Neural progenitor cell (in vitro differentiated cells): ENCODE measurements at regions not wholly inside any gene's neighbourhood (a gene's known extent, or its start where the extent isn't known, plus 50 kb on each side); places are given as distances from the start of the nearest gene placed in this dataset.

ENCODE experiments used
- DNase-seq: peaks from one replicate; pipeline ENCODE4 v3.0.0-alpha.2; 2016; ENCODE audit warnings: low spot score
- H2AFZ ChIP-seq: fragments of 200-600 bp; sonication (generic); replicated peaks from 2 replicates; pipeline ENCODE4 v1.6.1; 2016; ENCODE audit warnings: antibody characterized with exemption
- H3F3A ChIP-seq: fragments of 200-600 bp; sonication (generic); 2 replicates; pipeline ENCODE4 v1.6.1; 2016; ENCODE audit warnings: antibody characterized with exemption, low read depth
- H3K27ac ChIP-seq: fragments of 200-600 bp; sonication (generic); 2 replicates; pipeline ENCODE4 v1.5.1; 2016; ENCODE audit warnings: mild to moderate bottlenecking
- H3K27me3 ChIP-seq: fragments of 200-600 bp; sonication (generic); 2 replicates; pipeline ENCODE4 v1.6.1; 2016; ENCODE audit warnings: mild to moderate bottlenecking, moderate library complexity
- H3K36me3 ChIP-seq: fragments of 200-600 bp; sonication (generic); 2 replicates; pipeline ENCODE4 v1.5.1; 2016
- H3K4me1 ChIP-seq: fragments of 200-600 bp; sonication (generic); 2 replicates; pipeline ENCODE4 v1.6.1; 2016; ENCODE audit warnings: mixed run types
- H3K4me2 ChIP-seq: fragments of 200-600 bp; sonication (generic); 2 replicates; pipeline ENCODE4 v1.6.1; 2016
- H3K4me3 ChIP-seq: fragments of 200-600 bp; sonication (generic); 2 replicates; pipeline ENCODE4 v1.5.1; 2016
- H3K79me2 ChIP-seq: fragments of 200-600 bp; sonication (generic); 2 replicates; pipeline ENCODE4 v1.6.1; 2016; ENCODE audit warnings: low read depth
- H3K9ac ChIP-seq: fragments of 200-600 bp; sonication (generic); 2 replicates; pipeline ENCODE4 v1.6.1; 2016
- H3K9me3 ChIP-seq: fragments of 200-600 bp; sonication (generic); 2 replicates; pipeline ENCODE4 v1.5.1; 2016; ENCODE audit warnings: low read depth
- H4K20me1 ChIP-seq: fragments of 200-600 bp; sonication (generic); 2 replicates; pipeline ENCODE4 v1.6.1; 2016; ENCODE audit warnings: low read depth
- H3K27ac Mint-ChIP-seq: 3 replicates; pipeline ENCODE4 v1.8.0; 2021; ENCODE audit warnings: mixed read lengths
- H3K27me3 Mint-ChIP-seq: 2 replicates; pipeline ENCODE4 v1.8.0; 2022; ENCODE audit warnings: low read depth, mild to moderate bottlenecking, inconsistent platforms, moderate library complexity, mixed read lengths; ENCODE audit not compliant: insufficient read depth
- H3K36me3 Mint-ChIP-seq: 3 replicates; pipeline ENCODE4 v1.8.0; 2021; ENCODE audit warnings: mixed read lengths
- H3K4me1 Mint-ChIP-seq: 3 replicates; pipeline ENCODE4 v1.8.0; 2021; ENCODE audit warnings: mixed read lengths
- H3K4me3 Mint-ChIP-seq: 3 replicates; pipeline ENCODE4 v1.8.0; 2021; ENCODE audit warnings: mild to moderate bottlenecking, moderate library complexity, mixed read lengths
- H3K9me3 Mint-ChIP-seq: 3 replicates; pipeline ENCODE4 v1.8.0; 2020; ENCODE audit warnings: mixed read lengths
- EZH2 ChIP-seq: fragments of 200-600 bp; sonication (generic); IDR thresholded peaks from 2 replicates; pipeline ENCODE4 v1.6.1; 2017; ENCODE audit warnings: antibody characterized with exemption, mild to moderate bottlenecking, moderate library complexity
- EZH2phosphoT487 ChIP-seq: fragments of 200-600 bp; sonication (generic); IDR thresholded peaks from 2 replicates; pipeline ENCODE4 v1.6.1; 2017; ENCODE audit warnings: antibody characterized with exemption
- TF ChIP-seq, protein P1 (sequence below): fragments of 200-600 bp; sonication (generic); IDR thresholded peaks from 2 replicates; pipeline ENCODE4 v1.5.1; 2017; ENCODE audit warnings: antibody characterized with exemption, mild to moderate bottlenecking

DNA sequence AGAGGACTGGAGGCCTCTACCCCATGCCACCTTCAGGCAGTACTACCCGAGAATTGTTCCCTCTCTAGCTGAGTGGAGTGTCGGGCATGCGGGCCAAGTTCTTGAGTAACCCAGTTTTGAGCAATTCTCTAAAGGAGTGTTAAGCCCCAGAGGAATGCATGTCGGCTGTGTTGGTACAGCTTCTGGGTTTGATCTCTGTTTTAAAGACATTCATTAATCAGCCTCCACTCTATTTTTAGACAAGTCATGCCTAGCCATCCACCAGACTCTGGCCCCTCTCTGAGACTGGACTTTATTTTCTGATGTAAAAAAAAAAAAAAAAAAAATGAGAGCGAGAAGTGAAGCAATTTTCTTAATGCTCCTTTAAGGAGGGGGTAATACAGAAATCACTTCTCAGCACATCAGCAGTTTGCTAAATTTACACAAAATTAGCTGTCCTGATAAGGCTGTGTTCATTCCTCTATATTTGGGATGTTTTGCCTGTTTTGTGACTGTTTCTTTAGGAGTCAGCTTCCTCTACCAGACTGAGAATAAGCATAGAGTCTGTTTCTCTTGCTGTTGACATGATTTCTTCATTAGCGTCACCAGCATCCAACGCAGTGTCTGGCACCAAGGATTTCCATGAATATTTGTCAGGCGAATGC is 88.7 kb downstream of the AXIN2 start:
- Histone ChIP-seq H3K27ac (no peak overlapping the region), H4K20me1 (no peaks in the 10 kb centered on the region)

DNA sequence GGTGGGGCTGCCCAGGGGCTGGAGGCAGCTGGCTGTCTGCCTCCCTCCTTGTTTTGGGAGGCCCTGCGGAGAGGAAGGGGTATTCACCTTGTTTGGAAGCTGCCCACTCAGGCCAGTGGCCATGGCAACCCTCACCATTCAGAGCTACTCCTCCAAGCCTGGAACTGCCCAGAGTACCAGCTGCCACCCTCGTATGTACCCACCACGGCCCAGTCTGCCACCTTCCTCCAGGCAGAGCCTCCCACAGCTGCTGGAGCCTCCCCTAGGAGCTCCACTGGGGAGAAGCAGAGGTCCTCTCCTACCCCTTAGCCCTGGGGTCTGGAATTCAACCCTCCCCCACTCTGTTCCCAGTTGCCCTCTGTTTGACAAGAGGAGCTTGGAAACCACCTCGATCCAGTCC is 90.7 kb downstream of the AXIN2 start:
- no peak overlapping the region for H3K9ac ChIP-seq
- no peak for DNase-seq
- peaks cover 37% of the 10 kb centered on the region for H3K4me1 Mint-ChIP-seq
- H3K27ac Mint-ChIP-seq = peak overlapping the region; percentile 82
- TF ChIP-seq EZH2 (no peak), EZH2phosphoT487 (no peak)
- TF ChIP-seq, protein P1, sequence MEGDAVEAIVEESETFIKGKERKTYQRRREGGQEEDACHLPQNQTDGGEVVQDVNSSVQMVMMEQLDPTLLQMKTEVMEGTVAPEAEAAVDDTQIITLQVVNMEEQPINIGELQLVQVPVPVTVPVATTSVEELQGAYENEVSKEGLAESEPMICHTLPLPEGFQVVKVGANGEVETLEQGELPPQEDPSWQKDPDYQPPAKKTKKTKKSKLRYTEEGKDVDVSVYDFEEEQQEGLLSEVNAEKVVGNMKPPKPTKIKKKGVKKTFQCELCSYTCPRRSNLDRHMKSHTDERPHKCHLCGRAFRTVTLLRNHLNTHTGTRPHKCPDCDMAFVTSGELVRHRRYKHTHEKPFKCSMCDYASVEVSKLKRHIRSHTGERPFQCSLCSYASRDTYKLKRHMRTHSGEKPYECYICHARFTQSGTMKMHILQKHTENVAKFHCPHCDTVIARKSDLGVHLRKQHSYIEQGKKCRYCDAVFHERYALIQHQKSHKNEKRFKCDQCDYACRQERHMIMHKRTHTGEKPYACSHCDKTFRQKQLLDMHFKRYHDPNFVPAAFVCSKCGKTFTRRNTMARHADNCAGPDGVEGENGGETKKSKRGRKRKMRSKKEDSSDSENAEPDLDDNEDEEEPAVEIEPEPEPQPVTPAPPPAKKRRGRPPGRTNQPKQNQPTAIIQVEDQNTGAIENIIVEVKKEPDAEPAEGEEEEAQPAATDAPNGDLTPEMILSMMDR = no peak
- H3K9me3 ChIP-seq = no peaks in the 10 kb centered on the region
- no peaks in the 10 kb centered on the region for H4K20me1 ChIP-seq
- H3K27ac ChIP-seq = no peak overlapping the region
- H3K27me3 Mint-ChIP-seq = peaks cover 13% of the 10 kb centered on the region
- no peak overlapping the region for H3K4me2 ChIP-seq
- H2AFZ ChIP-seq = no peak overlapping the region
- no peaks in the 10 kb centered on the region for H3F3A ChIP-seq
- peaks cover 18% of the 10 kb centered on the region for H3K4me1 ChIP-seq
- H3K27me3 ChIP-seq = no peaks in the 10 kb centered on the region
- H3K4me3 ChIP-seq = no peak overlapping the region
- no peaks in the 10 kb centered on the region for H3K36me3 ChIP-seq
- peaks cover 2% of the 10 kb centered on the region for H3K36me3 Mint-ChIP-seq
- peaks cover 12% of the 10 kb centered on the region for H3K9me3 Mint-ChIP-seq
- no peak overlapping the region for H3K4me3 Mint-ChIP-seq
- no peaks in the 10 kb centered on the region for H3K79me2 ChIP-seq

More for the DNA sequence above, 88.7 kb downstream of the AXIN2 start:
- Histone ChIP-seq H3K9me3 (no peaks in the 10 kb centered on the region), H3F3A (no peaks in the 10 kb centered on the region), H3K9ac (no peak overlapping the region), H3K79me2 (no peaks in the 10 kb centered on the region), H3K4me2 (no peak overlapping the region), H3K27me3 (no peaks in the 10 kb centered on the region), H3K36me3 (no peaks in the 10 kb centered on the region), H3K4me1 (peaks cover 9% of the 10 kb centered on the region), H2AFZ (no peak overlapping the region), H3K4me3 (no peak overlapping the region)
- Mint-ChIP-seq H3K27me3 (peaks cover 13% of the 10 kb centered on the region), H3K36me3 (peaks cover 2% of the 10 kb centered on the region), H3K27ac (no peak overlapping the region), H3K4me1 (peaks cover 25% of the 10 kb centered on the region), H3K9me3 (peaks cover 4% of the 10 kb centered on the region), H3K4me3 (no peak overlapping the region)
- no peak for TF ChIP-seq EZH2phosphoT487
- no peak for TF ChIP-seq EZH2
- TF ChIP-seq, protein P1 = no peak
- DNase-seq = no peak

DNA sequence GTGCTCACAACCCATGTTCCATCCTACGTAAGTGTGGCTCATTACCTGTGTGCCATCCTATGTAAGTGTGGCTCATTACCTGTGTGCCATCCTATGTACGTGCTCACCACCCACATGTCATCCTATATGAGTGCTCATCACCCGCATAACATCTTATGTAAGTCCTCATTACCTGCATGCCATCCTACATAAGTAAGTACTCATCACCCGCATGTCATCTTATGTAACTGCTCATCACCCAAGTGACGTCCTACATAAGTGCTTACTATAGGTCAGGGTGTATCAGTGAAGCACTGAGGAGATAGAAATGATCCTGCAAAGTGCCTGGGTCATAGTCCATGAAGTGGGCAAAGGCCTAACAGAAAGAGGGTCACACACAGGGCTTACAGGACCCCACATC is 93.1 kb downstream of the AXIN2 start:
- Histone ChIP-seq H3K9me3 (no peaks in the 10 kb centered on the region), H2AFZ (no peak overlapping the region), H3K27me3 (no peaks in the 10 kb centered on the region), H3F3A (no peaks in the 10 kb centered on the region), H3K27ac (no peak overlapping the region), H4K20me1 (no peaks in the 10 kb centered on the region), H3K36me3 (no peaks in the 10 kb centered on the region), H3K4me1 (peaks cover 18% of the 10 kb centered on the region), H3K79me2 (no peaks in the 10 kb centered on the region), H3K9ac (no peak overlapping the region), H3K4me2 (no peak overlapping the region), H3K4me3 (no peak overlapping the region)
- Mint-ChIP-seq H3K4me1 (peaks cover 37% of the 10 kb centered on the region), H3K27me3 (peaks cover 5% of the 10 kb centered on the region), H3K4me3 (no peak overlapping the region), H3K36me3 (peaks cover 2% of the 10 kb centered on the region), H3K9me3 (peaks cover 10% of the 10 kb centered on the region), H3K27ac (no peak overlapping the region)
- TF ChIP-seq EZH2 (no peak), EZH2phosphoT487 (no peak)
- TF ChIP-seq, protein P1 = no peak
- DNase-seq = no peak
